Testis (tissue), 2 donors: ENCODE measurements at regions not wholly inside any gene's neighbourhood (a gene's known extent, or its start where the extent isn't known, plus 50 kb on each side); places are given as distances from the start of the nearest gene placed in this dataset.

Experiments used
- DNase-seq: peaks from one replicate; pipeline ENCODE4 v3.0.0-alpha.2; 2019
- H3K27ac ChIP-seq, 2 donors: fragments of 200-600 bp; sonication (generic); one replicate each; pipeline ENCODE4 v1.5.1; 2019
- H3K27me3 ChIP-seq: fragments of 200-600 bp; sonication (generic); one replicate; pipeline ENCODE4 v1.5.1; 2019
- H3K36me3 ChIP-seq: fragments of 200-600 bp; sonication (generic); one replicate; pipeline ENCODE4 v1.5.1; 2017; ENCODE audit warnings: low read depth; ENCODE audit errors: missing control alignments
- H3K4me1 ChIP-seq: fragments of 200-600 bp; sonication (generic); one replicate; pipeline ENCODE4 v1.5.1; 2019
- H3K4me3 ChIP-seq, 2 donors: fragments of 200-600 bp; sonication (generic); one replicate each; pipeline ENCODE4 v1.5.1; 2017 to 2019
- H3K9me3 ChIP-seq: fragments of 200-600 bp; sonication (generic); one replicate; pipeline ENCODE4 v1.5.1; 2017
- POLR2A ChIP-seq: fragments of 450-650 bp; IDR thresholded peaks from one replicate; pipeline ENCODE4 v1.6.1; 2017; ENCODE audit warnings: antibody characterized with exemption, mild to moderate bottlenecking, moderate library complexity
- WGBS, 2 donors: methylation state at CpG; one replicate each; pipeline ENCODE4 v1.1.5; 2018; 5-methylcytosine and 5-hydroxymethylcytosine counted together
- intact Hi-C: fragments of 100-400 bp; cut with DNase I; formaldehyde crosslinking; loops from one replicate; pipeline ENCODE4 v1.15.1; 2023; ENCODE audit warnings: low total_unique reads
- TF ChIP-seq, protein P1 (sequence below), 3 experiments: fragments of 450-650 bp in 2 of 3; fragments of 200-600 bp in 1 of 3; sonication (generic) in 1 of 3; IDR thresholded peaks; one replicate each; pipeline ENCODE4 v1.5.1; 2016 to 2019; ENCODE audit warnings: antibody characterized with exemption in 3 of 3, mild to moderate bottlenecking in 2 of 3, moderate library complexity in 1 of 3

DNA sequence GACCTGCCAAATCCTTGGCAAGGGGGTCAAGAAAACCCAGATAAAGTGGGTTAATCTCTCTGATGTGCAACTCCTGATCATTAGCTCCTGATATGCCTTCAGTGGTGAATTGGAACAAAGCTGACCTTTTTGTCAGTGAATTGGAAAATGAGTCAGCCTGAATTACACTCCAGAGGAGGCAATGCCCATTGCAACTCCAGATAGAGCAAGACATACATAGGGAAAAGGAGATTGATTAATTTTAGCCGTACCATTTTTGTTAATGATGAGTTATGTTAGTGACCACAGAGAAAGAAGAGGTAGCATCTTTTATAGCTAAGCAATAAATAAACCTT is 195.2 kb upstream of the CADPS start:
- intact Hi-C loops, result no loop called here
- DNase-seq, result no peak
- Histone ChIP-seq H3K36me3 (no peaks in the 10 kb centered on the region), H3K4me1 (no peaks in the 10 kb centered on the region), H3K9me3 (no peaks in the 10 kb centered on the region), H3K4me3 (no peak overlapping the region), H3K27me3 (no peaks in the 10 kb centered on the region), H3K27ac (no peak overlapping the region)
- TF ChIP-seq POLR2A, result no peak
- TF ChIP-seq, protein P1, sequence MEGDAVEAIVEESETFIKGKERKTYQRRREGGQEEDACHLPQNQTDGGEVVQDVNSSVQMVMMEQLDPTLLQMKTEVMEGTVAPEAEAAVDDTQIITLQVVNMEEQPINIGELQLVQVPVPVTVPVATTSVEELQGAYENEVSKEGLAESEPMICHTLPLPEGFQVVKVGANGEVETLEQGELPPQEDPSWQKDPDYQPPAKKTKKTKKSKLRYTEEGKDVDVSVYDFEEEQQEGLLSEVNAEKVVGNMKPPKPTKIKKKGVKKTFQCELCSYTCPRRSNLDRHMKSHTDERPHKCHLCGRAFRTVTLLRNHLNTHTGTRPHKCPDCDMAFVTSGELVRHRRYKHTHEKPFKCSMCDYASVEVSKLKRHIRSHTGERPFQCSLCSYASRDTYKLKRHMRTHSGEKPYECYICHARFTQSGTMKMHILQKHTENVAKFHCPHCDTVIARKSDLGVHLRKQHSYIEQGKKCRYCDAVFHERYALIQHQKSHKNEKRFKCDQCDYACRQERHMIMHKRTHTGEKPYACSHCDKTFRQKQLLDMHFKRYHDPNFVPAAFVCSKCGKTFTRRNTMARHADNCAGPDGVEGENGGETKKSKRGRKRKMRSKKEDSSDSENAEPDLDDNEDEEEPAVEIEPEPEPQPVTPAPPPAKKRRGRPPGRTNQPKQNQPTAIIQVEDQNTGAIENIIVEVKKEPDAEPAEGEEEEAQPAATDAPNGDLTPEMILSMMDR (IDR thresholded peaks at IDR 0.05), result no peak
- 80 to 85% methylated on average over 1 of the region's 1 CpG for WGBS, 2 donors

DNA sequence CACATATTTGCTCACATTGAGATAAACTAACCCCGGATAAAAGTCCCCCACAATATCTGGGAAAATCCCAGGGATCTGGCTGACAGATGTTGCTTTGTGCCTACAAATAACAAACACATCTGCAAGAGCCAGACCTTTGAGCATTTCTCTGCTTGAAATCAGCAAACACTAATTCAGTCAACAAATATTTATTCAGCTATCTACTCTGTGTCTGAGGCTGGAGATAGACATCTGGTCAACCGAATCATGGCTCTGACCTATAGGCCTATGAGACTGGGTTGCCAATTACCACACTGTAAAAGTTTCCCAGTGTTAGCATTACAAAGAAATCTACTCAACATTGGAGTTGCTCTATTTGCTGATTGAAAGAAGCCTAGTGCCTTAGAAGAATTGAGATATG is 201.1 kb upstream of the CADPS start:
- intact Hi-C loops, result no loop called here
- DNase-seq, result no peak
- 81 to 85% methylated on average over 2 of the region's 2 CpGs for WGBS, 2 donors
- no peak overlapping the region for H3K4me3 ChIP-seq
- no peaks in the 10 kb centered on the region for H3K36me3 ChIP-seq
- H3K27me3 ChIP-seq, result no peaks in the 10 kb centered on the region
- no peaks in the 10 kb centered on the region for H3K9me3 ChIP-seq
- no peaks in the 10 kb centered on the region for H3K4me1 ChIP-seq
- H3K27ac ChIP-seq, result no peak overlapping the region
- TF ChIP-seq, protein P1 (IDR thresholded peaks at IDR 0.05), result no peak
- no peak for TF ChIP-seq POLR2A

DNA sequence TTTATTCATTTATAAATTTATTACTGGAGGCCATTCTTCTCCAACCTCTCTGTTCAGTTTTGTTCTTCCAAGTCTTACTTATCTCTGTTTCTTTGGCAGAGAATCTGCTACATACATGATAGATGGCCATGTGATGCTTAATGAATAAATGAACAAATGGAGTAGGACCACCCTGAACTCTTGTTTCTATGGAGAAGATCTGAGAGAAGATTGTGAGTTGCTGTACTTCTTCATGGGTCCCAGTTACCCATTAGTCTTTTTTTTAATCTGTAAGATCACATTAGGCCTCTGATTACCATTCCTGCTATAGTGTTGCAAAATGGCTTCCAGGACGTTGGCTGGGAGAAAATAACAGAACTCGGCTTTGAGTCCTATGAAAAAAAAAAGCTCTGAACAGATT is 191.9 kb upstream of the SYNPR start:
- Histone ChIP-seq H3K36me3 (no peaks in the 10 kb centered on the region), H3K9me3 (no peaks in the 10 kb centered on the region), H3K4me3 (no peak overlapping the region), H3K4me1 (no peaks in the 10 kb centered on the region), H3K27me3 (no peaks in the 10 kb centered on the region), H3K27ac (no peak overlapping the region)
- intact Hi-C loops, result no loop called here
- TF ChIP-seq POLR2A, result no peak
- TF ChIP-seq, protein P1 (IDR thresholded peaks at IDR 0.05), result no peak
- 59 to 62% methylated on average over 2 of the region's 2 CpGs for WGBS, 2 donors
- no peak for DNase-seq

DNA sequence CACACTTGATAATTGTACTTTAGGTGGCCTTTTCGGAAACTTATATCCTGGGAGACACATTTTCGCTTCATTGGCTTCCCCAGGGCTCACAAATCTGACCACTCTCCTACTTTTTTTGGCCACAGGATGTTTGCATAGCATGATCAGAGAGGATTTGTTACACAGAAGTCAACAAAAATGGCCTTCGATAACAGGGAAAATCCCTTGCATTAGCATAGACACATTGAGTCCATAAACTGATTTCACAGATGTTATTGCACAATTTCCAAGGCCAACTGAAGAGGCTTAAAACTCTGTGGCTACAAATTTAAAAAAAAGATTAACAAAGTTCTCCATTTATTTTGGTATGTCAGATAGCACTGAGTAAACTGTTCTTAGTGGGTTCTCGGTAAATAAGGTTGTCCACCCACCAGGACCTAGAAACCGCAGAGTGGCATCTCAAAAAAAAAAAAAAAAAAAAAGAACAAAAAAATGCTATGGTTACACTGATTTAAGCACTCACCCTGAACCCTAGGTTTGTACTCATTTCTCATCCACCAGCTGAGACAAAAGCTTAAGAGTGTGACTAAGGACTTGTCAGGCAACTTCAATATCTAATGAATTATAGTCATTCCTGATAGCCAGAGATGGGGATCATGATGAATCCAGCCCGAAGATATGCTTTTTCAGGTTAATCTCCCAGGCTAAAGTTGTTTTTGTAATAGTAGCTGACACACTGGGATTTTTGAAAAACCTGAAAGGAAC is 188.9 kb upstream of the SYNPR start:
- H3K4me1 ChIP-seq, result no peaks in the 10 kb centered on the region
- H3K36me3 ChIP-seq, result no peaks in the 10 kb centered on the region
- intact Hi-C loops, result no loop called here
- no peak for TF ChIP-seq POLR2A
- TF ChIP-seq, protein P1 (IDR thresholded peaks at IDR 0.05), result no peak
- WGBS, 2 donors, result 76 to 88% methylated on average over 6 of the region's 6 CpGs
- no peak for DNase-seq
- no peak overlapping the region for H3K4me3 ChIP-seq
- no peaks in the 10 kb centered on the region for H3K27me3 ChIP-seq
- H3K27ac ChIP-seq, result no peak overlapping the region
- H3K9me3 ChIP-seq, result no peaks in the 10 kb centered on the region

DNA sequence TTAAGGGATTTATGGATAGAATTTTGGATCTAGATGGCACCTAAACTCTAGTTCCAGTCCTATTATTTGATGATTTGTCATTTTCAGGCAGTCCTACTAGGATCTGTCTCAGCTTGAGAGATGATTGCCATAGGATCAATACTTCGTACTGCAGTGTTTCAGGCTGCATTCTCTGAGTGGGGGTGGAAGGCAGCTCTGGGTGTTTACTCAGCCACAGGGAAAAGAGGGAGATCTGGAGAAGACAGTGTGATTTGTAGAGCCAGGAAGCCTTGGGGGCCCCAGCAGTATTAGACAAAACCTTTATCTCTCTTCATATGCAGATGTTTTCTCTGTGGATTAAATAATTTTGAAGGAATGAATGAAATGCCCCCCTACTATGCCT is 188.4 kb upstream of the SYNPR start:
- TF ChIP-seq, protein P1 (IDR thresholded peaks at IDR 0.05), result no peak
- TF ChIP-seq POLR2A, result no peak
- H3K4me1 ChIP-seq, result no peaks in the 10 kb centered on the region
- H3K36me3 ChIP-seq, result no peaks in the 10 kb centered on the region
- H3K27ac ChIP-seq, result no peak overlapping the region
- DNase-seq, result no peak
- H3K9me3 ChIP-seq, result no peaks in the 10 kb centered on the region
- 26 to 37% methylated on average over 1 of the region's 1 CpG for WGBS, 2 donors
- H3K27me3 ChIP-seq, result no peaks in the 10 kb centered on the region
- intact Hi-C loops, result no loop called here
- no peak overlapping the region for H3K4me3 ChIP-seq
